HG03342 (cell line): ENCODE measurements at regions not wholly inside any gene's neighbourhood (a gene's known extent, or its start where the extent isn't known, plus 50 kb on each side); places are given as distances from the start of the nearest gene placed in this dataset.

Experiments
- ATAC-seq: cut with Tn5 transposase; IDR thresholded peaks from one replicate; pipeline ENCODE4 v1.9.1; 2021; ENCODE audit warnings: mild to moderate bottlenecking, moderate library complexity; ENCODE audit not compliant: unreplicated experiment

DNA sequence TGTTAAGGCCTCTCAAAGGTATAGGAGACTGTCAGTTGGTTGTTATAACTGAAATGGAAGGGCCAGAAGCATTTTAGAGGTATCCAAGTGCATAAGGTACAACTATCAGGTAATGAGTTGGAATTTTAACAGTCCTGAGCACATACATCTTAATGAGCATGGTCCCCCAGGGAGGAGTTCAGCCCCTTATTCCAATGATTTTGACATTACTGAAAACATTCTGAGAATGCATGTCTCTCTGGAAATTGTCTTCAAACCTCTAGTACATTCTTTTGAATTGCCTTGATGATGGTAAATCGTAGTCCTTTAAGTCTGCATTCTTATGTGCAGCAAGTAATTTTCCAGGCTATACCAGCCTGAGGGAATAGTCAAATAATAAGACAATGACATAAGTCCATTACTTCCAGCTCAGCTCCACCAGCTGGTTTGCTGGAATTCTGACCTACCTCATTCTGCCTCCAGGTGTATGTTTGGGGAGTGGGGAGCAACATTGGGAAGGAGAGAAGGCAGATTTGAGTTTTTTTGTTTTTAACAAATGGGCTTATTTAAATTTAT lies 239.2 kb downstream of the MSRB3 start:
- no peak for ATAC-seq

DNA sequence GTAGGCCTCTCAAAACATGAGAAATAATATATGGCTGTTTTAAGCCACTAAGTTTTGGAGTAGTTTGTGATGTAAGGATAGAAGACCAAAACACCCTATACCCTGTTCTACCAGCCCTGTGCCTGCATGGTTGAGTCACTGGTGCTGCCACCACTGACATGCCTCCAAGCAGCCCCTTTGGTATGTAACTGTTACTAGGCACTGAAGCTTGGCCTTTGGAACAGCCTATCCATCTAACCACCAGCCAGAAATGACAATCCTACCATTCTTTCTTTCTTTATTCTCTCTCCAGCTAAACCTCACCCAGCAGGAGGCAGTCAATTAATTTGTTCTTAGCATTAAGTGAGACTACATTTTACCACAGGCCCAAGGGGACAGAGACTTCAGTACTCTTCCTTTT lies 240.3 kb downstream of the MSRB3 start:
- ATAC-seq = no peak

DNA sequence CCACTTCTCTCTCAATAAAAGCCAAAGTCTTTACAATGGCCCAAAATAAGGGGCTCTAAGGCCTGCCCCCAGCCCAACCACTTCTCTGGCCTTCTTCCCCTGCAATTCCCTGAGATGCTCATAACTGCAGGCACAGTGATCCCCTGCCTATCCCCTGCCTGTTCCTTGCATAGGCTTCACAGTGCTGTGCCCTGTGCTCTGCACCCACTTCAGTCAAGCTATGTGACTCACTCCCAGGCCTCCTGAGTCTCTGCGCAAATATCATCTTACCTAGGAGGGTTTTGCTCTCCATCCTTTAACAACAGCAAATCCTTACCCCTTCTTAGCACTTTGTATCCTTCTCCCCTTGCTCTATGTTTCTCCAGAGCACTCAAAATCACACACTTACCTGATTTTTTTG lies 242.2 kb downstream of the MSRB3 start:
- ATAC-seq = no peak

DNA sequence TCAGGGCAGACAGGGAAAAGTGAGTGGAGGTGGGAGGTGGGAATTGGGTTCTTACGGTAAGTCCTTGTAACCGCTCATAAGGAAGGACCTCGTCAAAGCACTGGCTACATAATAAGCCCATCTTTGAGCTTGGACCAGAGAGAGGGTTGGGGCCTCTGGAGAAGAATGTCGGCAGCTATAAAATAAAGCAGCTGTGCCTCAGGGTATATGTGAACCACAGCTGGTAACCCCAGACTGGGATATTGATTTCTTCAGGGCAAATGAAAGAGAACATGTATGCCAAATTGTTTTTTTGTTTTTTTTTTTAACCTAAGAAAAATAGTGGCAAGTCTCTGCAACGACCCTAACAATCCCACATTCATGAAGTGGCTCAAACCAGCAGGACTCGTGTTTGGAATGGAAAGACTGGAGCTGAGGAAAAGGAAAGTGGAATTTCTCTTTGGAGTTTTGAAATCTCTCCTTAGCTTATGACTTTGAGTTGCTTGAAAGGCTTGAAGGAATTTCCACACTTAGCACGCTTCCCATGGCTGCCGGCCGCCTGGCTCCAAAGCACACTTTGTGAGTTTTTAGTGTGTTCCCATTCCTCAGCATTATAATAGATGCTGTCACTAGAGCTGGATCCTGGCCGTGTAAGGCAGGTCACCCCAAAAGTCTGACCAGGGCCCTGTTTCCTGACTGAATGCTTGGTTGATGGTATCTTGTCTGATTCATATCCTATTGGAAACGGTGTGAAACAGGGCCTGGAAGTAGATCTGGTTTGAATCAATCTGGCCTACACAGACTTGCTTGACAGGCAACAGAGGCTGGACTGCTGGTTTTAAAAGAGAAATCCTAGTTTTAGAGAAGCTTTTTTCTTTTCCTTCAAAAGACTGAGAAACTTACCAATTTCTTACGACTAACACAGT lies 244.7 kb downstream of the MSRB3 start:
- no peak for ATAC-seq

DNA sequence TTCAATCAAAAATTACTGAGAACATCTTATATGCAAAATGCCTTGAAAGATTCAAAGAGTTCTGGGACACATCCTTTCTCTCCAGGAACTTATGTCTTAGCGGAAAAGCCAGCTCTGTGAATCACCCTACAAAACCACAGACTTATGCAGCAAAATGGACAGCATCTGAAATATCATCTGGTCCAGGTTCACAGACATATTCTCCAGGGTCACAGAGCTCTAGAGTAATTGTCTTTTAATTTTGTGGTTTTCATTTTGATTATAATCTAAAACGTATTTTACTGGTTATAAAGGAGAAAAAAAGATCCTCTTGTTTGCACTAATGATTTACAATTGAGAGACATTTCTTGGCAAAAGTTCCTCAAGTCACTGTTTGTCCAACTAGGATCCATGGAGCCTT lies 246.2 kb downstream of the MSRB3 start:
- no peak for ATAC-seq

DNA sequence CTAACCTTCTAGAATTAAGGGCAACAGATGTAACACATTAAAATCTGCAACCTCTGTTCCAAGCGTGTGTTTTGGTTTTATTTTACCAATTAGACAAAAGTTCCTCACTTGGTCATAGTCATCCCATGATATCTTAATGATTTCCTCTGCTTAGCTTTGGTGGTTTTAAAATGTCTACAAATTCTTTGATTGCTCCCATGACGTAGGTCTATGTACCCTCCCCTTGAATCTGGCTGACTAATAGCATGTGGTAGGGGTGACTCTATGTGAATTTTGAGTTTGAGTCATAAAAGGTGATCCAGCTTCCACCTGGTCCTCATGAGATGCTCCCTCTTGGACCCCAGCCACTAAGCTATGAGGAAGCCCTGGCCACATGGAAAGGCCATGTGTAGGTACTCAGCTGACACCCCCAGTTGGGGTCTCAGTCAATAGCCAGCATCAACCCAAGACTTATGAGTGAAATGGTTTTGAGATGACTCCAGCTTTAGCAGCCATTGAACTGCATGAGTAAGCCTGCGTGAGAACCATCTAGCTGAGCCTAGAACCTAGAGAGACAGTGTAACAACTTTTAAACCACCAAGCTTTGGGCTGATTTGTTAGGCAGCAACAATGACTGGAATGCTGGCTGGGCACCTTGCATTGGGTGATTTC lies 247.1 kb downstream of the MSRB3 start:
- no peak for ATAC-seq

DNA sequence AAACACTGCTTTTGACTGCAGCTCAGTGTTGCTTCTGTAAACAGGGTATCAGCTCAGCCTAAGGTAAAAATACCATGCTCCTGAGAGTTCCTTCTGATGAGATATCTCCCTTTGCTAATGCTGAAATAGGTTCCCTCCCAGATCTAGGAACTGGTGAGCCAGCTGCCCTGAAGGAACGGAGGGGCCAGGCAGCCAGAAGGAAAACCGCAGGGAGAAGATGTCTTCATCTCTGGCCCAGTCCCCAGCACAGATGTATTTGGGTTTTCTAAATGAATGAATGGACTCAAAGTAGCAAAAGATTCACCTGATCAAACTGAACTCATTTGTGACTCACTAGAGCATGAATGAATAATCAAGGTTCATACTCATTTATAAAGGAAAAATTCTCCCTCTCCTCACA lies 247.8 kb downstream of the MSRB3 start:
- ATAC-seq = no peak

DNA sequence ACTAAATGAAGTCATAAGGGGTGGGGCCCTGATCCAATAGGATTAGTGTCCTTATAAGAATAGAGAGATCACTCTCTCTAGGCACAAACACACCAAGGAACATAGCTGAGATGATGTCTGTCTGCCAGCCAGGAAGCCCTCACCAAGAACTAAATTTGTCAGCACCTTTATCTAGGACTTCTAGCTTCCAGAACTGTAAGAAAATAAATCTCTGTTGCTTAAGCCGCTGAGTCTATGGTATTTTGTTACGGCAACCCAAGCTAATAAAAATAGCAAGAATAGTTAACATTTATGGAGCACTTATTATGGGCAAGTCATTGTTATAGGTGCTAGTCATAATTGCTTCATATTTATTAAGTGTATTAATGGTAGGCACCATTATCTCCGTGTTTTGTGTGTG lies 249.6 kb downstream of the MSRB3 start:
- no peak for ATAC-seq

DNA sequence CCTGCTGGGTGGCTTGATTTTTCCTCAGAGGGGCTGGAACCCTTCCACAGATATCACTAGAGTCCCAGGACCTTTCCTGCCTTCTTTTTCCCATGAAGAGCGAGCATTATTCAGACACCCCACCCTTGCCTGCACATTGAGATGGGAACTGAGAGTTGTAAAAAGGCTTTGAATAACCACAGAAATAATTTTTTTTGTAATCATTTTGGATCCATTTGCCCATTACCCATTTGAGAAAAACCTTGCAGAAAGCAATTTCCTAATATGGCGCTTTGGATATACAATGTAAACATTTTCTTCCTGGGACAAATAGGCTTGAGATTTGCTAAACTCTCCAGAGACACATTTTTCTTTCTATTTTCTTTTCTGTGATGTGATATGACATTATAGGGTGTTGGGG lies 250.6 kb downstream of the MSRB3 start:
- ATAC-seq = no peak

DNA sequence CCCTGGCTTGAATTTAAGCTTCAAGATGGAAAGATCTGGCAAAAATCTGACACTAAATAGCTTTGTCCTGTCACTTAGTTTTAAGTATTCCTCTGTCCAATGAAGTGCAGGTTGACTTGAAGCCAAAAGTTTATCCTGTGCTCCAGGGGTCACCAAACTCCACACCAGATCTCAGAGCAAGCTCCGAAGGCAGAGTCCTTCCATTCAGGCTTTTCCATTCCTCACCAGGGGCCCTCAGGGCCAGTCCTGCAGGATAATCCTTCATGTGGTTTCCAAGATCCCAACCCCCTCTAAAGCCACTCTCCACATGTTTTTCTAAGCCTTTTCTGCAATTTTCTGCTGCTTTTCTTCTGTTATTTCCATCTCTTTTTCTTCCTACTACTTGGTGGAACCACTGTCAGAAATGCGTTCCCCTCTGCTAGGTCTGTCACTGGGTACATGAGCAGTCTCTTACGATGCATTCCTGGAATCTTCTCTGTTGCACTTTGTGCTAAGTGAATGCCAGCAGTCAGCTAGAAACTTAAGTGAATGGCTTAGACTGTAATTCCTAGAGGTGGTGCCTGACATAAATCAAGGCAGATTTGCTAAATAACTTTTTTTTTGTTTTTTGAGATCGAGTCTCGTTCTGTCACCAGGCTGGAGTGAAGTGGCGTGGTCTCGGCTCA lies 251.4 kb downstream of the MSRB3 start:
- ATAC-seq = no peak

DNA sequence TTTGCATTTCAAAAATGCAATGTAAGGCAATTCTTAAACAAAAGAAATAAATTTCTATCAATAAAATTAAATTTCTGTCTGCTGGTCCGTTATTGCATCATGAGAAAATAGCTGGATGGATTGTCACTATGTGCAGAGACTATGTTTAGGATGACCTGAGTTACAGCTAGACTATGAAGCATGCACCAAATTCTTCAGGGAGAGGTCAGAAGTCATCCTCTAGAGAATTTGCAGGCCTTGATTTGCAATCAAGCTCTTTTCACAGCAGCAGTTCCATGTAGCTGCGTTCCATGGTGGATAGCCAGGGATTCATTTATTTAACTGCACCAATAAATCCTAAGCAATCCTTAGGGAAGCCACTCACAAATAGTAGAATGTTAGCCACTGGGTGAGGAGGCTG lies 253.7 kb downstream of the MSRB3 start:
- ATAC-seq = no peak

DNA sequence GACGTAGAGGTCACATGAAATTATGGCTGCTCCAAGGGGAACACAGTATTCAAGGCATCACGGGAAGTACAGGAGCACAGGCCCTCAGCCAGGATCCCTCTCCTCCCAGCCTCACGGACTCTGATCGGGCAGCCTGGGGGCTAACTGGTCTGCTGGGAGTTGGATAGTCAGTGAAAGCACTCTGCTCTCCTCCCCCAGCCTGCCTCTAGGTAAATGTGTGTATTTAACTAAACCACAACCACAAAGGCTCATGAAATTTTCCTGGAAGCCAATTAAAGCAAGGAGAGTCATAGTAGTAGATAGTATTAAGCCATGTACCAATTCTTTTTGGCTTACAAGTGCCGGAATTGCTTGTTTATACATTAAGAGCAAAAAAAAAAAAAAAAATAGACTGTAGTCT lies 254.3 kb downstream of the MSRB3 start:
- ATAC-seq = no peak

DNA sequence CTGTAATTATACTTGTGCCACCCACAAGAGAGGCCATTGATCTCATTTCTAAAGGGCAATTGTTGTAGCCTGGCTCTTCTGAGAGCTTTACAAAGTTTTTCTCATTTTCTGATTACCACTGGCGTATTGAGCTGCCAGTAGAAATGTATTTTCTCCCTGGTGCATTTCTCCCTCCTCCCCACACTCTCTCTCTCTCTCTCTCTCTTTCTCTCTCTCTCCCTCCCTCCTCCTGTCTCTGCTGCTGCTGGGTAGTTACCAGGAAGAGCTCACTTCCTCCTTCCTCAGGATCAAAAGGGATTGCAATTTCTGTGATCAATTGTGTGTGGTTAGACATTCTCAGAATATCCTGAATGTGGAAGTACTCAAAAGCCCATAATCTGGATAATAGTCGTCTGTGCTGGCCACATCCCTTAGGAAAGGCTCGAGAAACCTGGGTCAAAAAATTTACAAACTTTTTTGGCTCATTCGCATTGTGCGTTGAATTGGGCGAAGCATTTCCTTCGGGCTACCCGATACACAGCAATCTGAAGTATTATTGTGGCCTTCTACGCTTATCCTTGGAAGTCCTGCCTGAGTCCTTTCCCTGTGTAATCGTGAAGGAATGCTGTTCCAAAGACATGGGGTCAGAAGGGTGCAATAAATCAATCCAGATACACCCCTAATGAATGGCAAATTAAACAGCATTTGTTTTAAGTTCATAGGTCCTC lies 254.8 kb downstream of the MSRB3 start:
- no peak for ATAC-seq

DNA sequence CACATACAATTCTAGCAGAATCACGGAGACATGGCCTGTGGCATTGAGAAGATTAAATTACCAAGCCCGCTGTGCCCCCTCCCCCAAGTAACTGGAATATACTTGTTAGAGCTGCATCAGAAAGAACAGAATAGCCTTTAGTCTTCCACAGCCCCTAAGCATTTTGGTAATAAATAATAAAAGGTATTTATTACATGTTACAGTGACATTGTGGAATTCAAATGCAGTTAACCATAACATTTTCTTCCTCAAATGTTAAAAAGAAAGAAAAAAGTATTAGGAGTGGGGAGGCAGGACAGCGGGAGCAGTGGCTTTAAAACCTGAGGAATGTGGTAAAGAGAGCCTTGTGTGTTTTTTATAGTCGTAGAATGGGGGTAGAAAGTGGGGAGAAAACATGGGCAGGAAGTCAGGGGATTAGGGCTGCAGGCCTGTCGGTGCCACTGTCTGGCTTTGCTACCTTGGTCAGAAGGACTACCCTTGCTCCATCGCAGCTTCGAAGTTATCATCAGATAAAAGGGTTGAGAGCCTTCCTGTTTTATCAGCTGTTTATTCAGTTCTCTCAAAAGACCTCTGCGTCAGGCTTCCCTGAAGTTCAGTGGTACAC lies 255.9 kb downstream of the MSRB3 start:
- ATAC-seq = no peak

DNA sequence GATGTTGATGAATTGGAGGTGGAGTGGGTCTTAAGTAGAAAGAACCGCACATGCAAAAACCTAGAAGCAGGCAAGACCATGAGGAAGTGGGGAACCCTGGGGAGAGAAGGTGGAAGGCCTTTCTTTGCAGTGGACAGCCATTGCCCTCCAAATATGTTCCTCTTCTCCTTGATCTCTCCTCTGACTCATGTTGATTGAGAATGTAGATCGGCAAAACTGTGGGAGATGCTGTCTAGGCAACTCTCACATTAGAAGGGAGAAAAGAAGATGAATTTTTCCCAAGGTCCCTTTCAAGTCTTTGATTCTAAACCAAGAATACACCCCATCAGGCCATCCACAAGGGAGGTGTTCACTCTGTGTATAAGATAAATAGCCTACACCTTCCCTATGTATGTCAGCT lies 257.5 kb downstream of the MSRB3 start:
- no peak for ATAC-seq

DNA sequence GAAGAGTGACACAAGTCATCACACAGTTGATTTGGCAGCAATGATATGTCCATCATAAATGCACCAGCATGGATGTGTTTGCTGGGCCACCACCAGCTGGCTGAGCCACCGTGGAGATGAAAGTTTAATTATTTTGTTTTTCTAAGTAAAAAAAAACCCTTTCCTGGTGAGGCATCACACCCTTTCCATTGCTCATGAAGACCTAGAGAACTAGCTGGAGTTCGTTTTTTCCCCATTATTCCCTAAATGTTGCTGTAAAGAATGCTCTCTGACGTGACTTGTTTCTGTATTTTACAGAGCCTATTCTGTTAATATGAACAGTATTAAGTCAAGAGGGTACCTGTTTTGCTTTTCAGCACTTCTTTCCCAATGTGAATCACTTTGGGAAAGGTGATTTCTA lies 257.9 kb downstream of the MSRB3 start:
- ATAC-seq = no peak

DNA sequence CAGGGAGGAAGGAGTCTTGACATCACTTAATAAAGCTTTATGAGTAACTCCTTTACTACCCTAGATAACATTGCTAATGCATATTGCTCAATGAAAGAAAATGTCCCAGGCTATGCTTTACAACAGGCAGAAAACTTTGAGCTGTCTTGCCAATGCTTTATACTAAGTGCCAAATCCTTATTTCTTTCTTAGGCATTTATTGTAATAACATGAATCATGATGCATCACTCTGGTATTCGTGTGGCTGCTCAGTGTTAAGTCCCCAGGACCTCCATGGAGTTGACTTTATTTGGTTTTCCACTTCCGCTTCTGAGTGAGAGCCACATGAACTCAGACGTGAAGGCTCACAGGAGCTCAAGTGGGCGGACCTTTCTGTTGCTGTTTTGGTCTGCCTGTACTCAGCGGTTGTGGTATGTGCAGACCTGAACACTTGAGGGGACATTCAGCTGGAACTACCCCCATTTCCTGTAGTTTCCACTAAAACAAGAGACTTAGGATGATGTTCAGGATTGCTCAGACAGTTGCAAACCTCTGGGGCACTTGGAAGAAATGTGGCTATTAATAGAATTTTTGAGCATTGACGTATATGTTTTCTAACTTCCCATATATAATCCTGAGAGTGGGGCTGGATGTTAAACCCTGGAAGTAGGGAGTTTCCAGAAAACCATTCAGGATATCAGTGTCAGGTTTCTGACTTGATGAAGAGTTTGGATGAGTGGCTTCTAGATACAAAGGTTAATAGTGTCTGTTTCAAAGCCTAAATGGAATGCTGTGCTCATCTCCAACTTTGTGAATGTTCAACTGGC lies 258.6 kb downstream of the MSRB3 start:
- ATAC-seq = no peak

DNA sequence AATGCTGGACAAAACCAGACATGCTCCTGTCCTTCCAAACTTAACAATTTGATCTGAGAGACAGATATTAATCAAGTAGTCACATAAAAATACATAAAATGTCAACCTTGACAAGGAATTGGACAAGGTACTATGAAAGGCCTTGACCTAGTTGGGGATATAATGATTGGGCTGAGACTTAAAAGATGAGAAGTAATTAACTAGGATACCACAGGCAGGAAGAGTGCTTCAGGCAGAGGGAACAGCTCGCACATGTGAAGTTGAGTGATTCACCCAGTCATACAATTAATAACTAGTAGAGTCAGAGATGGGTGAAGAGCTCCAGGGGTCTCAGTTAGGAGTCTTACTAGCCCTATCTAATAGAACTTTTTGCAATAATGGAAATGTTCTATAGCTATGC lies 259.5 kb downstream of the MSRB3 start:
- no peak for ATAC-seq

DNA sequence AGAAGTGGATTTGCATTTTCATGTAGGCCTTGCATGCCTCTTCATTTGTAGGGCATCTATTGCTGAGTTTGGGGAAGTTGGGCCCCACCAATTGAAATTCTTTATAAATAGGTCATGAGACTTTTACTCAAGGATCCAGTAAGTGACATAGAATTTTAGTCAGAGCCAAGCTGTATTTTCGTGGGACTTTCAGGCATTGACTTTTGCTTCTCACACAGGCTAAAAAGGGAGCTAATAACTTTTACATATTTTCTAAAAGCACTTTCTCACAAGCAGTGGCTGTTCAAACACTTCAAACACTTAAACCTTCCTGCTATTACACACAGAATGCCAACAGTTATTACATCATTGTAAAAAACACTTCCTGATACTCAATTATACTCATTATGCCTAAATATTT lies 260.5 kb downstream of the MSRB3 start:
- ATAC-seq = no peak

DNA sequence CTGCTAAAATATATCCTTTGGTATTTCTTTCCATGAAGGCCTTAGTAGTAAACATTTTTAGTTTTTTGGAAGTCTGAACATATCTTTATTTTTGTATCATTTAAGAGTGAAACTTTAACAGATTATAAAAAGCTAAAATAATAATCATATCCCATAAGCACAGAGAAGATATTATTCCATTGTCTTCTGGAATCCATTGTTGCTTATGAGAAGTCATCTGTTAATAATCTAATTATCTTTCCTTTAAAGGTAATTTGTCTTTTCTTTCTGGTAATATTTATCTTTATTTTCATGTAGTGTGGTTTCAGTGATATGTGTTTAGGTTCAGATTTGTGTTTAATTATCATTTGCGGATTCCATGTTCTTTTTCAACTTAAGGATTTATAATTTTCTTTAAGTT lies 261.7 kb downstream of the MSRB3 start:
- no peak for ATAC-seq
